HepG2 (cell line): ENCODE measurements at regions not wholly inside any gene's neighbourhood (a gene's known extent, or its start where the extent isn't known, plus 50 kb on each side); places are given as distances from the start of the nearest gene placed in this dataset.

Experiments
- ATAC-seq: fragments of 200-7000 bp; cut with Tn5 transposase; 3 replicates; pipeline ENCODE4 v1.9.1; 2020; ENCODE audit warnings: mild to moderate bottlenecking, moderate library complexity
- BruUV-seq: library from RNA; stranded (reverse); fragments of 400-500 nt; replicated peaks from 2 replicates; lab custom pipeline; 2021; lab: Mats Ljungman, UMichigan
- CTCF ChIA-PET: fragments of 300-600 bp; formaldehyde crosslinking; extraction: SDS; loops from one replicate; lab custom pipeline; 2021; ENCODE audit warnings: low total read pairs, inconsistent platforms, low intra/inter-chr PET ratio; lab: Yijun Ruan, JAX
- POLR2A ChIA-PET: fragments of 350-600 bp; sonication (Branson Sonifier 250); formaldehyde crosslinking; loops from one replicate; lab custom pipeline; 2020; ENCODE audit warnings: antibody characterized with exemption, inconsistent platforms; lab: Yijun Ruan, JAX
- DNase-seq: peaks from one replicate; pipeline ENCODE4 v3.0.0-alpha.2; 2015; ENCODE audit warnings: low spot score
- FAIRE-seq: peaks from 3 replicates; lab custom pipeline; 2011; peaks lifted over from hg19 to GRCh38; lab: Jason Lieb, UNC
- H2AFZ ChIP-seq: one replicate; pipeline ENCODE4 v1.6.1; 2011; ENCODE audit warnings: low read length, inconsistent platforms
- H3K27ac ChIP-seq: fragments of 300-600 bp; 3 replicates; pipeline ENCODE4 v1.8.0; 2011; ENCODE audit warnings: mixed run types, mild to moderate bottlenecking, mixed read lengths, low read length, inconsistent platforms; ENCODE audit not compliant: insufficient read depth; ENCODE audit errors: extremely low read length
- H3K27me3 ChIP-seq, 2 experiments: fragments of 200-600 bp in 1 of 2; 2 replicates in 1 of 2; 3 replicates in 1 of 2; pipeline versions ENCODE4 v1.6.0 to v1.8.0; 2011; ENCODE audit warnings: low read length in 2 of 2, mild to moderate bottlenecking in 2 of 2, moderate library complexity in 2 of 2, inconsistent platforms in 1 of 2; ENCODE audit not compliant: insufficient read depth in 2 of 2, control insufficient read depth in 1 of 2
- H3K36me3 ChIP-seq, 2 experiments: fragments of 200-600 bp in 1 of 2; replicated peaks in 1 of 2; 2 replicates in 1 of 2; 3 replicates in 1 of 2; pipeline versions ENCODE4 v1.5.1 to v1.8.0; 2011; ENCODE audit warnings: low read length in 2 of 2, inconsistent platforms in 1 of 2; ENCODE audit not compliant: insufficient read depth in 2 of 2, control insufficient read depth in 1 of 2
- H3K4me1 ChIP-seq: 2 replicates; pipeline ENCODE4 v1.5.1; 2012; ENCODE audit warnings: low read length, inconsistent platforms; ENCODE audit not compliant: insufficient read depth
- H3K4me2 ChIP-seq: 2 replicates; pipeline ENCODE4 v1.6.0; 2011; ENCODE audit warnings: low read depth, low read length, inconsistent platforms
- H3K4me3 ChIP-seq, 3 experiments: fragments of 200-600 bp in 1 of 3; sonication (generic), shearing (Covaris generic) in 1 of 3; replicated peaks in 1 of 3; 2 replicates each; pipeline ENCODE4 v1.5.1; 2011 to 2016; ENCODE audit warnings: low read length in 3 of 3, inconsistent platforms in 2 of 3, low read depth in 2 of 3, mild to moderate bottlenecking in 2 of 3, control low read depth in 1 of 3, mixed read lengths in 1 of 3; ENCODE audit not compliant: insufficient read depth in 1 of 3
- H3K79me2 ChIP-seq: one replicate; pipeline ENCODE4 v1.6.1; 2011; ENCODE audit warnings: low read length, inconsistent platforms; ENCODE audit not compliant: insufficient read depth
- H3K9ac ChIP-seq: 2 replicates; pipeline ENCODE4 v1.6.0; 2011; ENCODE audit warnings: mild to moderate bottlenecking, low read depth, low read length, inconsistent platforms; ENCODE audit not compliant: insufficient read depth
- H3K9me3 ChIP-seq: 2 replicates; pipeline ENCODE4 v1.5.1; 2012; ENCODE audit warnings: mild to moderate bottlenecking, low read length
- H4K20me1 ChIP-seq: 2 replicates; pipeline ENCODE4 v1.6.0; 2011; ENCODE audit warnings: inconsistent platforms, mild to moderate bottlenecking, low read length, moderate library complexity; ENCODE audit not compliant: insufficient read depth
- ARNT ChIP-seq: fragments of 450-650 bp; IDR thresholded peaks from 2 replicates; pipeline ENCODE4 v1.6.1; 2017
- HMGXB4 ChIP-seq, 2 experiments: sonication (generic) in 1 of 2; formaldehyde crosslinking in 1 of 2; IDR thresholded peaks; 2 replicates each; pipeline versions ENCODE4 v1.4.0 to v1.6.1; 2018 to 2020; ENCODE audit warnings: missing genetic modification reagents in 2 of 2, borderline replicate concordance in 1 of 2, low read depth in 1 of 2, mild to moderate bottlenecking in 1 of 2, missing biosample characterization in 1 of 2
- KDM5A ChIP-seq: fragments of 200-600 bp; sonication (generic); IDR thresholded peaks from 2 replicates; pipeline ENCODE4 v1.7.0; 2018; ENCODE audit warnings: antibody characterized with exemption, mild to moderate bottlenecking, low read length, borderline replicate concordance
- NR2F2 ChIP-seq: IDR thresholded peaks from 2 replicates; pipeline ENCODE4 v1.6.1; 2012; ENCODE audit warnings: low read depth, inconsistent platforms, borderline replicate concordance
- PCBP1 ChIP-seq: fragments of 200-400 bp; formaldehyde crosslinking; IDR thresholded peaks from 2 replicates; pipeline ENCODE4 v1.6.1; 2017; ENCODE audit warnings: mild to moderate bottlenecking, low read depth, low read length, borderline replicate concordance
- RFX5 ChIP-seq: IDR thresholded peaks from 2 replicates; pipeline ENCODE4 v1.6.1; 2011; ENCODE audit warnings: low read depth, low read length, improper control_type of control experiment
- RXRA ChIP-seq: sonication (generic); formaldehyde crosslinking; IDR thresholded peaks from 2 replicates; pipeline ENCODE4 v1.5.1; 2020; ENCODE audit warnings: missing genetic modification reagents
- SKIL ChIP-seq: sonication (generic); formaldehyde crosslinking; IDR thresholded peaks from 2 replicates; pipeline ENCODE4 v1.8.0; 2022; ENCODE audit warnings: missing genetic modification reagents, mild to moderate bottlenecking, moderate library complexity, borderline replicate concordance
- U2AF1 ChIP-seq: fragments of 200-400 bp; formaldehyde crosslinking; optimal IDR thresholded peaks from 2 replicates; pipeline ENCODE3; 2017; ENCODE audit warnings: mild to moderate bottlenecking, low read depth, low read length
- ZBED4 ChIP-seq: sonication (generic); formaldehyde crosslinking; IDR thresholded peaks from 2 replicates; pipeline ENCODE4 v1.4.0; 2020; ENCODE audit warnings: missing genetic modification reagents, borderline replicate concordance
- ZNF546 ChIP-seq: sonication (generic); formaldehyde crosslinking; conservative IDR thresholded peaks from 2 replicates; pipeline ENCODE4 v1.8.1; 2023; ENCODE audit warnings: mild to moderate bottlenecking, missing genetic modification reagents
- ZNF558 ChIP-seq: sonication (generic); formaldehyde crosslinking; IDR thresholded peaks from 2 replicates; pipeline ENCODE4 v1.9.0; 2022; ENCODE audit warnings: mild to moderate bottlenecking, missing genetic modification reagents, borderline replicate concordance
- WGBS: methylation state at CpG from one replicate; pipeline ENCODE4 v1.1.6; 2017; ENCODE audit warnings: low lambda C conversion rate; 5-methylcytosine and 5-hydroxymethylcytosine counted together
- in situ Hi-C: cut with HindIII; loops from 2 replicates; pipeline ENCODE4 v1.10.0; 2017; ENCODE audit warnings: low pct_unique_long_range_greater_than_20kb; ENCODE audit not compliant: extremely low pct_ligation_motif_present
- intact Hi-C: fragments of 100-400 bp; cut with micrococcal nuclease; formaldehyde crosslinking; loops from one replicate; pipeline ENCODE4 v1.10.0; 2022; ENCODE audit not compliant: unreplicated experiment

- TF ChIP-seq ZNF558 (CRISPR knock-in tag), result no peak
- no peak for TF ChIP-seq ZNF546
- TF ChIP-seq HMGXB4 (CRISPR knock-in tag; IDR thresholded peaks at IDR 0.05; ENCODE audit: borderline replicate concordance in 1 of 2, low read depth in 1 of 2), result no peak
- TF ChIP-seq ZBED4, result no peak
Observed at GRCh38 chr9:78547831-78548230, 250.9 kb downstream of the PSAT1 start (continued).

GRCh38 chr9:78548670-78549069 lies 251.7 kb downstream of the PSAT1 start:
- intact Hi-C loops (no loop called here), in situ Hi-C loops (no loop called here)
- H3K9me3 ChIP-seq, result no peaks in the 10 kb centered on the region
- FAIRE-seq (no peak), ATAC-seq (no peak), DNase-seq (no peak)
- H3K79me2 ChIP-seq, result no peaks in the 10 kb centered on the region
- peaks cover 0 to 4% of the 10 kb centered on the region in 2 experiments; a peak in 1 of 5 replicates for H3K27me3 ChIP-seq
- BruUV-seq, result no TSS peak
- POLR2A ChIA-PET, result no interaction called here
- no peak overlapping the region for H3K4me2 ChIP-seq
- CTCF ChIA-PET, result no interaction called here
- H3K4me3 ChIP-seq, result no peak overlapping the region
- no peaks in the 10 kb centered on the region for H4K20me1 ChIP-seq
- no peak overlapping the region for H3K27ac ChIP-seq
- 22% methylated on average over 3 of the region's 3 CpGs for whole genome bisulfite sequencing
- no peak for TF ChIP-seq ARNT
- no peak for TF ChIP-seq U2AF1
- TF ChIP-seq KDM5A, result no peak
- no peak for TF ChIP-seq RXRA (CRISPR knock-in tag)
- TF ChIP-seq NR2F2, result no peak
- TF ChIP-seq RFX5, result no peak
- TF ChIP-seq SKIL, result no peak
- no peak for TF ChIP-seq PCBP1
- H3K36me3 ChIP-seq, result no peaks in the 10 kb centered on the region
- H2AFZ ChIP-seq, result no peak overlapping the region
- H3K4me1 ChIP-seq, result peaks cover 7% of the 10 kb centered on the region; the same call in 1 of the 2 replicates
- H3K9ac ChIP-seq, result no peak overlapping the region
